ENCODE measurements at regions not wholly inside any gene's neighbourhood (a gene's known extent, or its start where the extent isn't known, plus 50 kb on each side); places are given as distances from the start of the nearest gene placed in this dataset.
"Not testable (repeated sequence)": the region's sequence is repeated elsewhere in the genome, so short reads cannot be mapped to it uniquely, and the experiment has no call there.

- not testable (repeated sequence) for TF ChIP-seq CTCF, EZH2phosphoT487 (IDR thresholded peaks at IDR 0.05; ENCODE audit: low read length)
These were observed 1356.2 kb downstream of the CDH12 start for GRCh38 chr5:21496926-21497325.

Data from MM.1S (cell line).